HG03108 (cell line): ENCODE measurements at regions not wholly inside any gene's neighbourhood (a gene's known extent, or its start where the extent isn't known, plus 50 kb on each side); places are given as distances from the start of the nearest gene placed in this dataset.

Source experiments
- ATAC-seq: cut with Tn5 transposase; IDR thresholded peaks from one replicate; pipeline ENCODE4 v1.9.1; 2021; ENCODE audit warnings: moderate library complexity; ENCODE audit not compliant: unreplicated experiment

GRCh38 chr18:61149786-61150185 lies 183.4 kb upstream of the CDH20 start:
- no peak for ATAC-seq

- ATAC-seq, result no peak
These were observed 179.7 kb upstream of the CDH20 start for GRCh38 chr18:61153571-61153970.

- no peak for ATAC-seq
These were observed 178.4 kb upstream of the CDH20 start for GRCh38 chr18:61154866-61155265.

GRCh38 chr18:61155586-61155985 lies 177.6 kb upstream of the CDH20 start:
- no peak for ATAC-seq

- no peak for ATAC-seq
These were observed 175.8 kb upstream of the CDH20 start for GRCh38 chr18:61157451-61157850.

- no peak for ATAC-seq
These were observed 174.0 kb upstream of the CDH20 start for GRCh38 chr18:61159246-61159645.

GRCh38 chr18:61164321-61164720 lies 168.9 kb upstream of the CDH20 start:
- ATAC-seq, result no peak

- ATAC-seq, result no peak
These were observed 165.3 kb upstream of the CDH20 start for GRCh38 chr18:61167902-61168301.

- no peak for ATAC-seq
These were observed 163.8 kb upstream of the CDH20 start for GRCh38 chr18:61169386-61169785.

- no peak for ATAC-seq
These were observed 160.6 kb upstream of the CDH20 start for GRCh38 chr18:61172624-61173023.

GRCh38 chr18:61173554-61173953 lies 159.7 kb upstream of the CDH20 start:
- ATAC-seq, result no peak

- ATAC-seq, result no peak
These were observed 149.4 kb upstream of the CDH20 start for GRCh38 chr18:61183798-61184197.

GRCh38 chr18:61187971-61188370 lies 145.3 kb upstream of the CDH20 start:
- no peak for ATAC-seq

- no peak for ATAC-seq
These were observed 143.9 kb upstream of the CDH20 start for GRCh38 chr18:61189376-61189775.

- ATAC-seq, result no peak
These were observed 138.5 kb upstream of the CDH20 start for GRCh38 chr18:61194726-61195125.

GRCh38 chr18:61196750-61197149 lies 136.5 kb upstream of the CDH20 start:
- ATAC-seq, result no peak

GRCh38 chr18:61198486-61198885 lies 134.7 kb upstream of the CDH20 start:
- ATAC-seq, result no peak

GRCh38 chr18:61199171-61199848 lies 133.9 kb upstream of the CDH20 start:
- no peak for ATAC-seq

GRCh38 chr18:61201511-61201910 lies 131.7 kb upstream of the CDH20 start:
- ATAC-seq, result no peak

- ATAC-seq, result no peak
These were observed 130.1 kb upstream of the CDH20 start for GRCh38 chr18:61203151-61203550.

- no peak for ATAC-seq
These were observed 123.4 kb upstream of the CDH20 start for GRCh38 chr18:61209801-61210200.

GRCh38 chr18:61216051-61216450 lies 117.2 kb upstream of the CDH20 start:
- ATAC-seq, result no peak

- no peak for ATAC-seq
These were observed 111.0 kb upstream of the CDH20 start for GRCh38 chr18:61222206-61222605.
